CD4-positive, alpha-beta T cell (primary cell): ENCODE measurements at regions not wholly inside any gene's neighbourhood (a gene's known extent, or its start where the extent isn't known, plus 50 kb on each side); places are given as distances from the start of the nearest gene placed in this dataset.
"Not testable (repeated sequence)": the region's sequence is repeated elsewhere in the genome, so short reads cannot be mapped to it uniquely, and the experiment has no call there.

Experiments
- ATAC-seq: fragments of 200-7000 bp; cut with Tn5 transposase; one replicate; pipeline ENCODE4 v1.10.0; 2022; ENCODE audit warnings: mild to moderate bottlenecking; ENCODE audit not compliant: poor library complexity
- CTCF ChIA-PET: fragments of 350-600 bp; sonication (Branson Sonifier 250); formaldehyde crosslinking; loops from one replicate; lab custom pipeline; 2021; ENCODE audit warnings: antibody characterized with exemption, inconsistent platforms; lab: Charles Lee
- POLR2A ChIA-PET: fragments of 350-600 bp; sonication (Branson Sonifier 250); formaldehyde crosslinking; loops from one replicate; lab custom pipeline; 2021; ENCODE audit warnings: antibody characterized with exemption, inconsistent platforms; lab: Charles Lee
- DNase-seq, 14 experiments: peaks; one replicate each; pipeline ENCODE4 v3.0.0-alpha.2; 2013 to 2020; ENCODE audit warnings: mixed read lengths in 2 of 14
- H3K27ac ChIP-seq, 2 donors: one replicate each; pipeline versions ENCODE4 v1.5.1 to v1.7.0; 2013; ENCODE audit warnings: low read length in 2 of 2, low read depth in 1 of 2, mild to moderate bottlenecking in 1 of 2
- H3K27me3 ChIP-seq, 2 experiments: 1 replicate in 1 of 2; 2 replicates in 1 of 2; pipeline versions ENCODE4 v1.6.1 to v1.7.0; 2013; ENCODE audit warnings: low read length in 2 of 2, control low read depth in 1 of 2, mild to moderate bottlenecking in 1 of 2, moderate library complexity in 1 of 2; ENCODE audit not compliant: insufficient read depth in 2 of 2, control insufficient read depth in 1 of 2
- H3K36me3 ChIP-seq: one replicate; pipeline ENCODE4 v1.6.1; 2013; ENCODE audit warnings: low read length, control low read depth; ENCODE audit not compliant: insufficient read depth
- H3K4me1 ChIP-seq: one replicate; pipeline ENCODE4 v1.6.1; 2013; ENCODE audit warnings: low read length, control low read depth; ENCODE audit not compliant: insufficient read depth
- H3K4me3 ChIP-seq: one replicate; pipeline ENCODE4 v1.5.1; 2013; ENCODE audit warnings: mild to moderate bottlenecking, low read length, moderate library complexity
- H3K9me3 ChIP-seq, 2 experiments: 1 replicate in 1 of 2; 2 replicates in 1 of 2; pipeline versions ENCODE4 v1.6.1 to v1.7.0; 2013; ENCODE audit warnings: low read length in 2 of 2, mild to moderate bottlenecking in 2 of 2, control low read depth in 1 of 2, moderate library complexity in 1 of 2; ENCODE audit not compliant: control insufficient read depth in 1 of 2, insufficient read depth in 1 of 2
- H3K27ac Mint-ChIP-seq: one replicate; pipeline ENCODE4 v1.8.0; 2020; ENCODE audit warnings: mixed read lengths
- H3K27me3 Mint-ChIP-seq: one replicate; pipeline ENCODE4 v1.8.0; 2021; ENCODE audit warnings: mixed read lengths
- H3K36me3 Mint-ChIP-seq: one replicate; pipeline ENCODE4 v1.8.0; 2021; ENCODE audit warnings: low read depth, mixed read lengths
- H3K4me1 Mint-ChIP-seq: one replicate; pipeline ENCODE4 v1.8.0; 2021; ENCODE audit warnings: low read depth, mixed read lengths
- H3K4me3 Mint-ChIP-seq: one replicate; pipeline ENCODE4 v1.8.0; 2020; ENCODE audit warnings: mild to moderate bottlenecking, mixed read lengths
- H3K9me3 Mint-ChIP-seq: one replicate; pipeline ENCODE4 v1.8.0; 2020; ENCODE audit warnings: mixed read lengths
- intact Hi-C, 2 experiments: fragments of 100-400 bp; cut with DNase I in 1 of 2; cut with micrococcal nuclease in 1 of 2; formaldehyde crosslinking; loops; one replicate each; pipeline versions ENCODE4 v1.15.1 to v1.9.0; 2023 to 2025; cut with DNase I, micrococcal nuclease
- TF ChIP-seq, protein P1 (sequence below): fragments of 200-600 bp; IDR thresholded peaks from one replicate; pipeline ENCODE4 v1.8.0; 2022; ENCODE audit warnings: antibody characterized with exemption, mild to moderate bottlenecking

DNA sequence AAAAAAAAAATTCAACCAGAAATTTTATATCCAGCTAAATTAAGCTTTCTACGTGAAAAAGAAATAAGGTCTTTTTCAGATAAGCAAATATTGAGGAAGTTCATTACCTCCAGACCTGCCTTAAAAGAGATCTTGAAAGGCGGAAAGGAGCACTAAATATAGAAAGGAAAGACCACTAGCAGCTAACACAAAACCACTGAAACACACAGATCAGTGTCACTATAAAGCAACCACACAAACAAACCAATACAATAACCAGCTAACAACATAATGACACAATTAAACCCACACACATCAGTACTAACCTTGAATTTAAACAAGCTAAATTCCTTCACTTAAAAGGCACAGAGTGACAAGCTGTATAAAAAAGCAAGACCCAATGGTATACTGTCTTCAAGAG is 958.3 kb downstream of the TSN start:
- intact Hi-C loops = no loop called here
- ChIA-PET CTCF (no interaction called here), POLR2A (no interaction called here)
- H3K27me3 Mint-ChIP-seq = no peaks in the 10 kb centered on the region
- Histone ChIP-seq H3K27ac (no peak overlapping the region), H3K9me3 (peaks cover 0 to 10% of the 10 kb centered on the region in 2 experiments), H3K36me3 (no peaks in the 10 kb centered on the region), H3K4me3 (no peak overlapping the region), H3K27me3 (no peaks in the 10 kb centered on the region), H3K4me1 (no peaks in the 10 kb centered on the region)
- H3K4me1 Mint-ChIP-seq = no peaks in the 10 kb centered on the region
- H3K27ac Mint-ChIP-seq = no peak overlapping the region
- H3K36me3 Mint-ChIP-seq = no peaks in the 10 kb centered on the region
- ATAC-seq (no peak), DNase-seq (no peak)
- H3K4me3 Mint-ChIP-seq = no peak overlapping the region
- TF ChIP-seq, protein P1, sequence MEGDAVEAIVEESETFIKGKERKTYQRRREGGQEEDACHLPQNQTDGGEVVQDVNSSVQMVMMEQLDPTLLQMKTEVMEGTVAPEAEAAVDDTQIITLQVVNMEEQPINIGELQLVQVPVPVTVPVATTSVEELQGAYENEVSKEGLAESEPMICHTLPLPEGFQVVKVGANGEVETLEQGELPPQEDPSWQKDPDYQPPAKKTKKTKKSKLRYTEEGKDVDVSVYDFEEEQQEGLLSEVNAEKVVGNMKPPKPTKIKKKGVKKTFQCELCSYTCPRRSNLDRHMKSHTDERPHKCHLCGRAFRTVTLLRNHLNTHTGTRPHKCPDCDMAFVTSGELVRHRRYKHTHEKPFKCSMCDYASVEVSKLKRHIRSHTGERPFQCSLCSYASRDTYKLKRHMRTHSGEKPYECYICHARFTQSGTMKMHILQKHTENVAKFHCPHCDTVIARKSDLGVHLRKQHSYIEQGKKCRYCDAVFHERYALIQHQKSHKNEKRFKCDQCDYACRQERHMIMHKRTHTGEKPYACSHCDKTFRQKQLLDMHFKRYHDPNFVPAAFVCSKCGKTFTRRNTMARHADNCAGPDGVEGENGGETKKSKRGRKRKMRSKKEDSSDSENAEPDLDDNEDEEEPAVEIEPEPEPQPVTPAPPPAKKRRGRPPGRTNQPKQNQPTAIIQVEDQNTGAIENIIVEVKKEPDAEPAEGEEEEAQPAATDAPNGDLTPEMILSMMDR = no peak
- peaks cover 29% of the 10 kb centered on the region for H3K9me3 Mint-ChIP-seq

DNA sequence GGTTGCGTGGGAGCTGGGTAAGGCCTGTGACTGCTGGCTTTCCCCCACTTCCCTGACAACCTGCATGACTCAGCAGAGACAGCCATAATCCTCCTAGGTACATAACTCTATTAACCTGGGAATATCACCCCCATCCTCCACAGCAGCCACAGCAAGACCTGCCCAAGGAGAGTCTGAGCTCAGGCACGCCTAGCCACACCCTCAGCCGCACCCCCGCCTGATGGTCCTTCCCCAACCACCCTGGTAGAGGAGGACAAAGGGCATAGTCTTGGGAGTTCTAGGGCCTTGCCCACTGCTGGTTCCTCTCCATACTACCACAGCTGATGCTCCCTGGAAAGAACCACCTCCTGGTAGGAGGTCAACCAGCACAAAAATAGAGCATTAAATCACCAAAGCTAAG is 965.4 kb downstream of the TSN start:
- H3K9me3 Mint-ChIP-seq = peaks cover 13% of the 10 kb centered on the region

DNA sequence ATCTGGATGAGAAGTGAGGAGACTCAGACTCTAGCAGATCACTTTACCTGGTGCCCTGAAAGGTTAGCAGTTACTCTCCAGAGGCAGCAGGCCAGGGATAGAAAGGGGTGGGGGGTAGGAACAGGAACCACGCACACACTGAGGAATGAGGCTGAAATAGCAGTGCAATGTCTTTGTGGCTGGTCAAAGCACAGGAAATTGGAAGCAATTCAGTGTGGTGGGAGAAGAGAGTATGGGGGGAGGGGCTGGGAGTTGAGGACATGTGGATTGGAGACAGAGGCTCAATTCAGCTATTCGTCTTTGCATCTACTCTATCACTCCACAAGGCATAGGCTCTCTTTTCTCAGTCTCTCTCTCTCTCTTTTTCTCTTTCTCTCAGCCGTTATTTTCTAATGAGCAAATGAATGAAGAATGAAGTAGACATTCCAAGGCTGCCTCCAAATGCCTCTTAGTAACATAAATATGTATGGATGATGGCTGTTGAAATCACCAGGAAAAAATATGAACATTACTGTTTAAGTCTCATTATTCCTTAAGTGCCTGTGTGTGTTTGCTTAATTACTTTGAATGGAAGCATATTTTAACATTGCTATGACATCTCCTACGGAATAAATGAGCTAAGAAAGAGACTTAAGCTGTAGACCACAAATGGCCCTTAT is 979.4 kb downstream of the TSN start:
- no peak for DNase-seq
- Mint-ChIP-seq H3K4me3 (no peak overlapping the region), H3K36me3 (no peaks in the 10 kb centered on the region), H3K4me1 (no peaks in the 10 kb centered on the region), H3K27ac (no peak overlapping the region), H3K27me3 (no peaks in the 10 kb centered on the region), H3K9me3 (peaks cover 3% of the 10 kb centered on the region)
- H3K27me3 ChIP-seq = no peaks in the 10 kb centered on the region
- ChIA-PET POLR2A (no interaction called here), CTCF (no interaction called here)
- no peak overlapping the region for H3K27ac ChIP-seq
- no peak for ATAC-seq
- no peaks in the 10 kb centered on the region for H3K9me3 ChIP-seq
- intact Hi-C loops = no loop called here
- no peaks in the 10 kb centered on the region for H3K4me1 ChIP-seq
- TF ChIP-seq, protein P1 = no peak
- no peaks in the 10 kb centered on the region for H3K36me3 ChIP-seq
- no peak overlapping the region for H3K4me3 ChIP-seq

More for the DNA sequence above, 965.4 kb downstream of the TSN start:
- H3K27ac ChIP-seq, H3K9me3 ChIP-seq, H3K4me3 ChIP-seq, H3K4me1 Mint-ChIP-seq, H3K27me3 Mint-ChIP-seq, H3K27ac Mint-ChIP-seq, POLR2A ChIA-PET, H3K4me1 ChIP-seq, intact Hi-C loops, ATAC-seq, DNase-seq, H3K36me3 Mint-ChIP-seq, H3K27me3 ChIP-seq, H3K36me3 ChIP-seq, H3K4me3 Mint-ChIP-seq: not testable (repeated sequence)
- CTCF ChIA-PET = interaction anchor here (0.6 kb wide), 1 partner anchor 194 kb away, joined by 3 read pairs; no protein-coding TSS in a partner anchor

DNA sequence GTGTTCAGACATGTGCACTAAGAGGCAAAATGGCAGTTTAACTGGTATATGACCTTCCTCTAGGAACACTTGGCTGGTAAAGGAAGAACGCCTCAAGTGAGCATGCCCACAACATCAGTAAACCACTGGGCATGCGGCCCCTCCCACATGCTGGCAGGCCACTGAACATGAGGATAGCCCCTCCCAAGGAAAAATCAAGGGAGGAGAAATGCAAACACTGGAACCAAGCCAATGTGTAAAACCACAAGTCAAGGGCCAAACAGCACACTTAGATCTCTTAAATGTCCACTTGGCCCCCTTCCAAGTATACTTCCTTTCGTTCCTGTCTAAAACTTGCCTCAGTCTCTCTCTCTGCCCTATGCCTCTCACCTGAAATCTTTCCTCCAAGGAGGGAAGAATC is 980.8 kb downstream of the TSN start:
- H3K36me3 ChIP-seq = no peaks in the 10 kb centered on the region
- H3K27me3 ChIP-seq = no peaks in the 10 kb centered on the region
- H3K4me3 Mint-ChIP-seq = no peak overlapping the region
- CTCF ChIA-PET = no interaction called here
- no peaks in the 10 kb centered on the region for H3K36me3 Mint-ChIP-seq
- POLR2A ChIA-PET = no interaction called here
- no peaks in the 10 kb centered on the region for H3K27me3 Mint-ChIP-seq
- H3K27ac Mint-ChIP-seq = no peak overlapping the region
- H3K9me3 ChIP-seq = no peaks in the 10 kb centered on the region
- ATAC-seq = no peak
- H3K4me1 ChIP-seq = no peaks in the 10 kb centered on the region
- no peaks in the 10 kb centered on the region for H3K4me1 Mint-ChIP-seq
- intact Hi-C loops = no loop called here
- H3K4me3 ChIP-seq = no peak overlapping the region
- H3K27ac ChIP-seq = no peak overlapping the region
- peaks cover 4% of the 10 kb centered on the region for H3K9me3 Mint-ChIP-seq
- no peak for DNase-seq
- TF ChIP-seq, protein P1 = no peak
